ENCODE measurements at regions not wholly inside any gene's neighbourhood (a gene's known extent, or its start where the extent isn't known, plus 50 kb on each side); places are given as distances from the start of the nearest gene placed in this dataset.

- H3K9ac ChIP-seq (ENCODE audit: insufficient read depth in 1 of 2, low read depth in 2 of 2, low read length in 2 of 2), result no peak overlapping the region
- DNase-seq (ENCODE audit: extremely low read depth in 1 of 4, low spot score in 3 of 4) (no peak), FAIRE-seq (no peak), ATAC-seq (no peak)
- no peak overlapping the region for H3K27ac ChIP-seq (ENCODE audit: extremely low read depth, low read depth, low read length)
- ChIA-PET POLR2A (no interaction called here), CTCF (ENCODE audit: low intra/inter-chr PET ratio) (no interaction called here)
- H3K4me3 ChIP-seq, result no peak overlapping the region
- no peak for TF ChIP-seq CBX2 (IDR thresholded peaks at IDR 0.05; ENCODE audit: insufficient read depth, low read length, poor library complexity, severe bottlenecking)
- no peak for TF ChIP-seq BRD4 (IDR thresholded peaks at IDR 0.05)
- TF ChIP-seq ZBTB11 (CRISPR knock-in tag; IDR thresholded peaks at IDR 0.05), result no peak
- TF ChIP-seq STAT5B (CRISPR knock-in tag; IDR thresholded peaks at IDR 0.05), result no peak
- no peak for TF ChIP-seq ZNF696 (CRISPR knock-in tag; conservative IDR thresholded peaks at IDR 0.05)
- TF ChIP-seq HIVEP1 (CRISPR knock-in tag; IDR thresholded peaks at IDR 0.05), result no peak
- TF ChIP-seq USF2 (CRISPR knock-in tag; IDR thresholded peaks at IDR 0.05), result no peak
- no peak for TF ChIP-seq STAG1 (CRISPR knock-in tag; IDR thresholded peaks at IDR 0.05; ENCODE audit: borderline replicate concordance)
- no peak overlapping the region for H3K4me2 ChIP-seq (ENCODE audit: insufficient read depth, low read length)
- H3K79me2 ChIP-seq (ENCODE audit: control insufficient read depth, insufficient read depth, low read length), result no peaks in the 10 kb centered on the region
- 3% methylated on average over 3 of the region's 3 CpGs for WGBS (ENCODE audit: insufficient coverage, low coverage, missing lambda C conversion rate)
- H3K27me3 ChIP-seq (ENCODE audit: control insufficient read depth in 2 of 2, insufficient read depth in 2 of 2, low read length in 2 of 2), result no peaks in the 10 kb centered on the region
- H3K9me1 ChIP-seq (ENCODE audit: control insufficient read depth, insufficient read depth, low read length), result no peaks in the 10 kb centered on the region
- BruUV-seq (replicated peaks), result no TSS peak
- no peaks in the 10 kb centered on the region for H3K4me1 ChIP-seq (replicated peaks in 1 of 2; ENCODE audit: control insufficient read depth in 2 of 2, insufficient read depth in 2 of 2, low read length in 2 of 2)
- no peaks in the 10 kb centered on the region for H3K9me3 ChIP-seq (replicated peaks; ENCODE audit: control insufficient read depth, insufficient read depth, low read depth, low read length)
- in situ Hi-C loops (cut with MboI), result no loop called here
- H3K36me3 ChIP-seq (ENCODE audit: control insufficient read depth, insufficient read depth, low read length), result no peaks in the 10 kb centered on the region
- no peaks in the 10 kb centered on the region for H4K20me1 ChIP-seq (replicated peaks; ENCODE audit: control insufficient read depth, insufficient read depth, low read length)
- H2AFZ ChIP-seq (ENCODE audit: low read depth, low read length), result no peak overlapping the region
- intact Hi-C loops (cut with micrococcal nuclease), result no loop called here
These were observed 95.0 kb upstream of the CPNE8 start for GRCh38 chr12:39000370-39000769.

Data from K562 (cell line).